A172 (cell line): ENCODE measurements at regions not wholly inside any gene's neighbourhood (a gene's known extent, or its start where the extent isn't known, plus 50 kb on each side); places are given as distances from the start of the nearest gene placed in this dataset.

ENCODE experiments used
- DNase-seq: peaks from one replicate; pipeline ENCODE4 v3.0.0-alpha.2; 2015; ENCODE audit warnings: low spot score

GRCh38 chr4:19722404-19722803 lies 529.3 kb upstream of the SLIT2 start:
- DNase-seq, result no peak

DNA sequence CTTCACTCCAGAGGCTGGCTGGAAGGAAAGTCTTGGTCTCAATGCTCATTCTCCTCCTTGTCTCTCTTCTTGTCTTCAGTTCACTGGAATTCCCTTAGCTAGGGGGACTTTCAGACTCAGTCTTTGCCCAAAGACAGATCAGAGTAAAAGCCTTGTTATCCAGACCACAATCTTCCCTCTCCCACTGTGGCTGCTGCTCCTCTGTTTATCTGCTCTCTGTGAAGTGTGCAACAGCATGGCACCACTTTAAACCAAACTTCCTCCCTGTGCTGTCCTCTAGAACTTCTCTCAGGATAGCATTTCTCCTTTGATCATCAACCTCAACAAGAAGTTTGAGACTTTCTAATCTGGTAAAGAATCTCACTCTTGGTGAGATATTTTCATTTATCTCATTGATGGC lies 530.1 kb upstream of the SLIT2 start:
- no peak for DNase-seq

- no peak for DNase-seq
Observed at GRCh38 chr4:19720610-19721009, 531.1 kb upstream of the SLIT2 start.

DNA sequence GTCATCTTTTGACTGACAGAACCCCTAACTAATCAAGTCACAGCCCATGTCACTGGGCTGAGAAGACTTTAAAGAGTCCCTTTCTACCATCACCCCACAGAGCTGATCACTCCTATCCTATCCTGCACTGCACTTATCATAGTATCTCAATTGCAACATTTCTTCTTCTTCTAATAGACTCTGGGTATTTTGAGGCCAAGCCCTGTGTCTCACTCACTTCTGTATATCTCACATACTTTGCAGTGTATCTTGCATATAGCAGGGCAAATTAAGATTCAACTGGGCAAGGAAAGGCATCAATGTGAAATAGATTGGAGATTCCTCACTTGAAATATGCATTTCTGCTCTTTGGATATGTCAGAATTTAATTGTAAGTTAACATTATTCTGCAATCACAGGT lies 531.5 kb upstream of the SLIT2 start:
- no peak for DNase-seq

GRCh38 chr4:19711871-19712270 lies 539.8 kb upstream of the SLIT2 start:
- DNase-seq, result peak; percentile 68

GRCh38 chr4:19707876-19708275 lies 543.8 kb upstream of the SLIT2 start:
- no peak for DNase-seq

GRCh38 chr4:19703391-19703790 lies 548.3 kb upstream of the SLIT2 start:
- DNase-seq, result no peak

GRCh38 chr4:19700992-19701391 lies 550.7 kb upstream of the SLIT2 start:
- no peak for DNase-seq

- DNase-seq, result no peak
Observed at GRCh38 chr4:19698961-19699360, 552.7 kb upstream of the SLIT2 start.

- no peak for DNase-seq
Observed at GRCh38 chr4:19694812-19695211, 556.9 kb upstream of the SLIT2 start.

DNA sequence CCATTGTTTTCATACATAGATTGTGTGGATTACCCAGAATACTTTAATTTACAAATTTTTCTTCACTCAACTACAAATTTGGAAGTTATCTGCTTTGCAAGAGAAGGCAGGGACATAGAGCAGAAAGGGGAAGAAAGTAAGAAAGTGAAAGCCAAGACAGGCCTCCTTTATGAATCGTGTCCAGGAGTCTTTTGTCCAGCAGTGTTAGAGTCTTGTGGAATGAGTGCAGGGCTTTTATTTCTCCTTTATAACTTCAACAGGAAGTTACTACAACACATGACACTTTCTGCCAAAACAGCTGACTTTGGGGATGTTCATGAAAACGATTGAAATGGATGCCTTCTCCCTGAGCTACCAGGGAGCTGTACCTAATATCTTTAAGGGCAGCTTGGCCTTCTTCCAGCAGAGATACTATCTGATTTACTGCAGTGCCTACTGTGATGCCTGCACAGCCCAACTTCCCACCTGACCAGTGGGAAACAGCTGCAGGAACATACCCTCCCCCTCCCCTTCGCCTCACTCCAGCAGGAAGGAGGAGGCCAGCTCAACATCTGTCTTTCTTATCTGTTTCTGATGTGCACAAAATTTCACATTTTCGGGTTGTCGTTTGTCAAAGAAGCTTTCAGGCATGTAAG lies 557.7 kb upstream of the SLIT2 start:
- peak; percentile 25 for DNase-seq

GRCh38 chr4:19689511-19689910 lies 562.2 kb upstream of the SLIT2 start:
- DNase-seq, result peak; percentile 59

DNA sequence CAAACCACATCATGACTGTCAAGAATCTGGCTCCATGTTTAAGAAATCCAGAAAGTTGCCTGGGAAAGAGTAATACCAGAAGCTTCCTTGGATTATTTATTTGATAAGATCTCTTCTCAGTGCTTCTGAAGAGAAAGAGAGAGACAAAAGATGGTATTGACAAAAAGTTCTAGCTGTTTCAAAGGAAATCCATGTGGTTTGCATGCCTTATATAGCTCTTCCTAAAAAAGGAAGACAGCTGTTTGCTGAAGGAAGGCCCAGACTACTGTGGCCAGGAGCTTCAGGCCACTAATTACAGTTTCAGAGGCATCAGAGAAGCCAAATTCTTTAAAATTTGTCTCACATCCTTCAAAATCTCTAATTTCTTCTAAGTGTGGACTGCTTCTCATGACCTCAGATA lies 565.2 kb upstream of the SLIT2 start:
- DNase-seq, result no peak

DNA sequence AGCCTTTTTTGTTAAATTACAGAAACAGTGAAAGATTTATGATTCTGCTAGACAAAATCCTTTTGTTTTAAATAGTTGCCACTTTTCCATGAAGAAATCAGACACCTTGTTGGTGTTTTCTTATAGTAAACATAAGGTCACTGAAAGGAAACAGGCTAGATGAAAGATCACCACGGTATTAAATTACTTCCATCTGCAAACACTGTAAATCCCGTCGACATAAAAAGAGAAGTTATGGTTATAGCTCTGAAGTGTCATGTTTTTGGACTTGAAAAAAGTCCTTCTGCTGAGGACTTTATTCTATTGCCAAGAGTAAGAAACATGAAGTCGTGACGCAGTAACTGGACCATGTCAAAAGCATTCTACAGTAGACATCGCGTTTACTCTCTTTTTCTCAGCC lies 567.6 kb upstream of the SLIT2 start:
- DNase-seq, result no peak

DNA sequence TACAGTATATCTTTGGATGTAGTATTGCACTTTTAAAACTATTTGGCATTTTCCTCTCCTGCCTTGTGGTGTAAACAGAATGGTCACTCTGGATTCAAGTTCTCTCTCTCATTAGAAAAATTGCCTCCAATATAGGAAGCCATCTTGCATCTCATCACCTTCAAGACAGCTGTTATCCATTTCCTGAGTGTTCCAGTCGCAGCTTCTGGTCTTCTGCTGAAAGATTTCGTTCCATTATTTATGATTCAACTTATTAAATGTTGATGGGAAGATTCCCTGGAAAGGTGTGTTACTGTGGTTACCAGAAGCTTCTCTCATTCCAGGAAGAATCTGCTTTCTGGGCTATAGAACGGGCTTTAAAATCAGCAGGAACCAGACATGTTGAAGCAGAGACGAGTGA lies 568.3 kb upstream of the SLIT2 start:
- DNase-seq, result no peak

- DNase-seq, result no peak
Observed at GRCh38 chr4:19677211-19677610, 574.5 kb upstream of the SLIT2 start.

- DNase-seq, result no peak
Observed at GRCh38 chr4:19675172-19675811, 576.4 kb upstream of the SLIT2 start.

- no peak for DNase-seq
Observed at GRCh38 chr4:19659101-19659500, 592.6 kb upstream of the SLIT2 start.

DNA sequence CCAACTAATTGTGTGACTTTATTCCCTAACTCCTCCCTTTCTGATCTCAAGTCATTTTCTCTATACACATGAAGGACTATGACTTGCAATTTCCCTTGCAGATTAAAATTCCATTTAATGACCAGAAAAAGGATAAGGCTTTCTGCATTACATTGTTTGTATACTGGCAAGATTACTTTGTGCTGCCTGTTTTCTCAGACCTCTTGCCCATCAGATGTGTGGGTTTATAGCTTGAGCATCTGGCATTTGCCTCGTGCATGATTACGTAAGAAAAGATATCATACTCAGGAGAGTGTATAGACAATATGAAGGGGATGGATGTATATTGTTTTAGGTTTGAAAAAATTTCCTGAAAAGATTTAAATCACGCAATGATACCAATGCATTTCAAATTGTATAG lies 593.8 kb upstream of the SLIT2 start:
- no peak for DNase-seq

DNA sequence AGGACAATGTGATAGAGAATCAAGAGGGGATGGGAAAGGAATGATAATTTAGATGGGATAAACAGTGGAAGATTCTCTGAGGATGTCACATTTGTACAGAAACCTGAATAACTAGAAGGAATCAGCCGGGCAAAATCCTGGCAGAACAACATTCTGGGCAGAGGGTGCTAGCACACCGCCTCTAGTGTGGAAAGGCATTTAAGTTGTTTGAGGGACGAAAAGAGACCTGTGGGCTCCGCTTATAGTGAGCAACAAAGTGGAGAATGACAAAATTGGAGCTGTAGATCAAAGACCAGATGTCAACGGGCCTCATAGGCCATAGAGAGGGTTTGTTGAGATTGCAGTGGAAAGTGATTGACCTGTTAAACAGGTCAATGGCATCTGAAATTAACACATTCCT lies 596.0 kb upstream of the SLIT2 start:
- DNase-seq, result no peak

GRCh38 chr4:19650903-19651864 lies 600.5 kb upstream of the SLIT2 start:
- DNase-seq, result no peak

- DNase-seq, result no peak
Observed at GRCh38 chr4:19645589-19645988, 606.1 kb upstream of the SLIT2 start.

GRCh38 chr4:19636451-19636850 lies 615.3 kb upstream of the SLIT2 start:
- DNase-seq, result no peak
